ENCODE measurements at regions not wholly inside any gene's neighbourhood (a gene's known extent, or its start where the extent isn't known, plus 50 kb on each side); places are given as distances from the start of the nearest gene placed in this dataset.

GRCh38 chr5:54678737-54679136 lies 161.2 kb downstream of the SNX18 start:
- TF ChIP-seq POLR2A (IDR thresholded peaks at IDR 0.05; ENCODE audit: low read depth, low read length) (no peak), TAF1 (IDR thresholded peaks at IDR 0.05; ENCODE audit: borderline replicate concordance, low read depth, low read length) (no peak), POLR2AphosphoS5 (IDR thresholded peaks at IDR 0.05; ENCODE audit: low read depth, low read length) (no peak)

Measured in GM12892 (cell line).